ENCODE measurements at regions not wholly inside any gene's neighbourhood (a gene's known extent, or its start where the extent isn't known, plus 50 kb on each side); places are given as distances from the start of the nearest gene placed in this dataset.

GRCh38 chr6:21859193-21859735, 265.7 kb downstream of the SOX4 start:
- H3K4me3 ChIP-seq (ENCODE audit: low read depth, low read length): no peak overlapping the region
- TF ChIP-seq CTCF (IDR thresholded peaks at IDR 0.05; ENCODE audit: insufficient read depth, low read length): no peak
- no peak for DNase-seq (ENCODE audit: low read depth)

GRCh38 chr6:21861942-21862341, 268.4 kb downstream of the SOX4 start:
- no peak for DNase-seq (ENCODE audit: low read depth)
- no peak for TF ChIP-seq CTCF (IDR thresholded peaks at IDR 0.05; ENCODE audit: insufficient read depth, low read length)
- H3K4me3 ChIP-seq (ENCODE audit: low read depth, low read length): no peak overlapping the region

- no peak for TF ChIP-seq CTCF (IDR thresholded peaks at IDR 0.05; ENCODE audit: insufficient read depth, low read length)
- DNase-seq (ENCODE audit: low read depth): peak; percentile 62
- H3K4me3 ChIP-seq (ENCODE audit: low read depth, low read length): no peak overlapping the region
Observed at GRCh38 chr6:21864206-21864605, 270.7 kb downstream of the SOX4 start.

DNA sequence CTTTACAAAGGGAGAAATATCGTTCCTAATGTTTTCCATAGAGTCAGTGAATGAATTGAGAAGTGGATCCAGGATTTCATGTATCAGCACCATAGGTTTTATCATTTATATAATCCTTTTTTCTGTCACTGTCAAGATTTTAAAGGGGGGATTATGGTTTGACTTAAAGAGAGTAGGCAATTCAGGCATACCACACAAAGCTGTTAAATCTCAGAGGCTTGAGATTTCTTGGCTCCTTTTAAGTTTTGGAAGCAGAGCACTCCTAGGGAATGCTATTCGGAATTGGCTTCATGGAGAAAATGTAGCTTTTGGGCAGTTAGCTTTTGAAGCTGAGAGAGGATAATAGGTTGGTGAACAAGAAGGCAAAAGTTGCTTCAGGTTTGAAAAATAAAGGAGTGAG, 274.7 kb downstream of the SOX4 start:
- no peak for TF ChIP-seq CTCF (IDR thresholded peaks at IDR 0.05; ENCODE audit: insufficient read depth, low read length)
- no peak for DNase-seq (ENCODE audit: low read depth)

DNA sequence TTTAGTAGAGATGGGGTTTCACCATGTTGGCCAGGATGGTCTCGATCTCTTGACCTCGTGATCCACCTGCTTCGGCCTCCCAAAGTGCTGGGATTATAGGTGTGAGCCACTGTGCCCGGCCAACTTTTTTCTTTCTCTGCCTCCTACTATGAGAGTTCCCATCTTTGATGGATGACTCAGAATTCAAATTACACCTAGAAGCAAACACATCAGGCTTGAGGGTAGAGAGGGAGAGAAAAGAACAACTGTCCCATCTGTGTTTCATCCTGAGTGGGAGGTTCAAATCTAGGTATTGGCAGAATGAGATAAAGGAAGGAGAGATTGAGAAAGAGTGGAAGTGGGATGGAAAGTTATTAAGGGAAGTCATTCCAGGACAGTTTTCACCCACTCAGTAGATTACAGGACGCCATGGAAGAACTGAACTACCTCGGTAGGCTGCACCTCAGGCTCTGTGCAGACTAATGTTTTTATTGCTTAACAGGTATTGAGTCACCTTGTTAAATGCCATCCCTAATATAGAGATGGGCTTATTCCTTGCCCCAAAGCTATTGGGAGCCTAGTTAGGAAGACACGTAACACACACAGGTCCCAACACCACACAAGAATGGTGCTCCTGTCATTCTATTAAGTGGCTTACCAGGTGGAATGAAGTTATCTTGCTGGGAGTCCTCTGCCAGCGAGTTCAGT, 275.7 kb downstream of the SOX4 start:
- no peak for DNase-seq (ENCODE audit: low read depth)
- no peak overlapping the region for H3K4me3 ChIP-seq (ENCODE audit: low read depth, low read length)
- TF ChIP-seq CTCF (IDR thresholded peaks at IDR 0.05; ENCODE audit: insufficient read depth, low read length): no peak

More for the DNA sequence above, 274.7 kb downstream of the SOX4 start:
- H3K4me3 ChIP-seq (ENCODE audit: low read depth, low read length): no peak overlapping the region

GRCh38 chr6:21870076-21870730, 276.7 kb downstream of the SOX4 start:
- no peak overlapping the region for H3K4me3 ChIP-seq (ENCODE audit: low read depth, low read length)
- no peak for TF ChIP-seq CTCF (IDR thresholded peaks at IDR 0.05; ENCODE audit: insufficient read depth, low read length)
- no peak for DNase-seq (ENCODE audit: low read depth)
